Transverse colon (tissue), 4 donors: ENCODE measurements at regions not wholly inside any gene's neighbourhood (a gene's known extent, or its start where the extent isn't known, plus 50 kb on each side); places are given as distances from the start of the nearest gene placed in this dataset.

Experiments used
- EP300 ChIP-seq: sonication (generic); formaldehyde crosslinking; IDR thresholded peaks from one replicate; pipeline ENCODE4 v1.6.1; 2017; ENCODE audit warnings: antibody characterized with exemption, low read depth
- POLR2A ChIP-seq: fragments of 450-650 bp; IDR thresholded peaks from one replicate; pipeline ENCODE4 v1.6.1; 2016; ENCODE audit warnings: antibody characterized with exemption, mild to moderate bottlenecking, moderate library complexity
- POLR2AphosphoS5 ChIP-seq, 3 donors: sonication (generic); formaldehyde crosslinking; IDR thresholded peaks; one replicate each; pipeline ENCODE4 v1.6.1; 2016; ENCODE audit warnings: antibody characterized with exemption in 3 of 3
- TF ChIP-seq, protein P1 (sequence below), 5 experiments: fragments of 200-600 bp in 3 of 5; fragments of 450-650 bp in 2 of 5; sonication (generic) in 3 of 5; IDR thresholded peaks; 1 replicate in 2 of 5; 2 replicates in 3 of 5; pipeline ENCODE4 v1.5.1; 2016 to 2017; ENCODE audit warnings: antibody characterized with exemption in 5 of 5, inconsistent platforms in 3 of 5, mild to moderate bottlenecking in 2 of 5, moderate library complexity in 1 of 5

DNA sequence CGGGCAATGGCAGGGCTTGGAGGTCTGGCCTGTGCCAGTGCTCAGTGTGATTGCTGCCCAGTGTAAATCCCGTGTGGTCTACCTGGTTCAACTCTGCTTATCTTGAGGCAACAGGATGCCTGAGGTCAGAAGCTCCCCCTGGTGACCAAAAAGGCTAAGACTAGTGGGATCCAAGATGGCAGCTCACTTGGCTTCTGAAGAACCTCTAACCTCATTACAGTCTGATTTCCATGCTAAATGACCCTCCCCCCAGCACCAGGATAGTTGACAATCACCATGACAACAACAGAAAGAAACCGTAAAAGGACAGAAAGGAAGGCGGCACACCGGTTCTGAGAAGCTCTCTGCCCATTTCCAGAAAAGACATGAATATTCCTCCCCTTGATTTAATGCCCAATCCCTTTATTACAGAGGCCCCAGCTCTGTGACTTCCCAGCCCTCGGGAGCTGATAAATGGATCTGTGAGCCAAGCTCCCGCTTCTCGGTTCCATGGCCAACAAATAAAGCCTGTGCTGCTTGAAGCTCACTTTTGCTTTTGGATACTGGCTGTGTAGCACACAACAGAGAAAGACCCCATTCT lies 398.4 kb downstream of the CTTN start:
- TF ChIP-seq, protein P1, sequence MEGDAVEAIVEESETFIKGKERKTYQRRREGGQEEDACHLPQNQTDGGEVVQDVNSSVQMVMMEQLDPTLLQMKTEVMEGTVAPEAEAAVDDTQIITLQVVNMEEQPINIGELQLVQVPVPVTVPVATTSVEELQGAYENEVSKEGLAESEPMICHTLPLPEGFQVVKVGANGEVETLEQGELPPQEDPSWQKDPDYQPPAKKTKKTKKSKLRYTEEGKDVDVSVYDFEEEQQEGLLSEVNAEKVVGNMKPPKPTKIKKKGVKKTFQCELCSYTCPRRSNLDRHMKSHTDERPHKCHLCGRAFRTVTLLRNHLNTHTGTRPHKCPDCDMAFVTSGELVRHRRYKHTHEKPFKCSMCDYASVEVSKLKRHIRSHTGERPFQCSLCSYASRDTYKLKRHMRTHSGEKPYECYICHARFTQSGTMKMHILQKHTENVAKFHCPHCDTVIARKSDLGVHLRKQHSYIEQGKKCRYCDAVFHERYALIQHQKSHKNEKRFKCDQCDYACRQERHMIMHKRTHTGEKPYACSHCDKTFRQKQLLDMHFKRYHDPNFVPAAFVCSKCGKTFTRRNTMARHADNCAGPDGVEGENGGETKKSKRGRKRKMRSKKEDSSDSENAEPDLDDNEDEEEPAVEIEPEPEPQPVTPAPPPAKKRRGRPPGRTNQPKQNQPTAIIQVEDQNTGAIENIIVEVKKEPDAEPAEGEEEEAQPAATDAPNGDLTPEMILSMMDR (IDR thresholded peaks at IDR 0.05): no peak
- TF ChIP-seq POLR2AphosphoS5 (IDR thresholded peaks at IDR 0.05) (no peak), POLR2A (no peak), EP300 (no peak)
